Psoas muscle (tissue), 7 donors: ENCODE measurements at regions not wholly inside any gene's neighbourhood (a gene's known extent, or its start where the extent isn't known, plus 50 kb on each side); places are given as distances from the start of the nearest gene placed in this dataset.

ENCODE experiments used
- ATAC-seq, 4 donors: fragments of 200-7000 bp; cut with Tn5 transposase; one replicate each; pipeline ENCODE4 v1.9.1; 2020; ENCODE audit warnings: moderate library complexity in 3 of 4, mild to moderate bottlenecking in 2 of 4
- DNase-seq, 2 donors: peaks; one replicate each; pipeline ENCODE4 v3.0.0-alpha.2; 2020
- H3K27ac ChIP-seq: fragments of 200-600 bp; one replicate; pipeline ENCODE4 v1.8.0; 2022
- H3K27me3 ChIP-seq, 3 donors: fragments of 200-600 bp in 1 of 3; one replicate each; pipeline versions ENCODE4 v1.6.1 to v1.8.0; 2013 to 2022; ENCODE audit warnings: low read length in 2 of 3, mild to moderate bottlenecking in 2 of 3, moderate library complexity in 1 of 3; ENCODE audit not compliant: insufficient read depth in 3 of 3
- H3K36me3 ChIP-seq, 2 donors: fragments of 200-600 bp in 1 of 2; one replicate each; pipeline versions ENCODE4 v1.6.1 to v1.8.0; 2013 to 2022; ENCODE audit warnings: low read depth in 1 of 2, mild to moderate bottlenecking in 1 of 2, moderate library complexity in 1 of 2; ENCODE audit not compliant: insufficient read depth in 1 of 2
- H3K4me1 ChIP-seq: fragments of 200-600 bp; one replicate; pipeline ENCODE4 v1.8.0; 2022
- H3K4me3 ChIP-seq: fragments of 200-600 bp; one replicate; pipeline ENCODE4 v1.8.0; 2022; ENCODE audit warnings: mild to moderate bottlenecking
- H3K9me3 ChIP-seq: fragments of 200-600 bp; one replicate; pipeline ENCODE4 v1.8.0; 2022
- WGBS, 3 donors: extraction: QIAGEN DNeasy Blood & Tissue Kit; methylation state at CpG; one replicate each; pipeline versions ENCODE4 v1.1.6 to v1.1.7; 2013; 5-methylcytosine and 5-hydroxymethylcytosine counted together
- intact Hi-C, 2 donors: fragments of 100-400 bp; cut with DNase I; formaldehyde crosslinking; loops; one replicate each; pipeline versions ENCODE4 v1.11.0 to v1.14.2; 2022
- TF ChIP-seq, protein P1 (sequence below): fragments of 200-600 bp; IDR thresholded peaks from one replicate; pipeline ENCODE4 v1.8.0; 2022; ENCODE audit warnings: antibody characterized with exemption
- donor health status: healthy with polysubstance abuse.
- donor health status: DM: no; HTN: no; CAD: no; lungs with moderate emphysema.
- donor health status: Bipolar disorder and iron deficiency.
- donor health status: healthy.
- donor health status: DM: yes; HTN: yes; CAD: no.
- donor health status: DM: no; HTN: no; CAD: no.
- donor health status: DM: yes; HTN: yes; CAD: no.

DNA sequence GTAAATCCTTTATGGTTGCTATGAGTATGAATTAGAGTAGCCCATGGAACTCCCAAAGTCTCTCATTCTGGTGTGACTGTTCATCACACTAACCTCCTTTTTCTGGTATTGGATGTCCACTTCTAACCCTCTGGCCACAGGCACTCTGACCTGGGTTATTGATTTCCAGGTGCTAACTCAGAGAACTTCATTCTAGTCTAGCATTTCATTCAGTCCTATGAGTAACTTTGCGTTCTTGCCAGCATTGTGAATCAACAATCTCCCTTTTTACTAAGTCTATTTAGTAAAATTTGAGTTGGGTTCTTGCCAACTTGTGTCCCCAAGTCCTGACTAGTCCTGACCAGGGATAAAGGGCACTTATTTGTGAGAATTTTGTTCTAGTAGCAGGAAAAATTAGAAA, 103.5 kb downstream of the SNX18 start:
- TF ChIP-seq, protein P1, sequence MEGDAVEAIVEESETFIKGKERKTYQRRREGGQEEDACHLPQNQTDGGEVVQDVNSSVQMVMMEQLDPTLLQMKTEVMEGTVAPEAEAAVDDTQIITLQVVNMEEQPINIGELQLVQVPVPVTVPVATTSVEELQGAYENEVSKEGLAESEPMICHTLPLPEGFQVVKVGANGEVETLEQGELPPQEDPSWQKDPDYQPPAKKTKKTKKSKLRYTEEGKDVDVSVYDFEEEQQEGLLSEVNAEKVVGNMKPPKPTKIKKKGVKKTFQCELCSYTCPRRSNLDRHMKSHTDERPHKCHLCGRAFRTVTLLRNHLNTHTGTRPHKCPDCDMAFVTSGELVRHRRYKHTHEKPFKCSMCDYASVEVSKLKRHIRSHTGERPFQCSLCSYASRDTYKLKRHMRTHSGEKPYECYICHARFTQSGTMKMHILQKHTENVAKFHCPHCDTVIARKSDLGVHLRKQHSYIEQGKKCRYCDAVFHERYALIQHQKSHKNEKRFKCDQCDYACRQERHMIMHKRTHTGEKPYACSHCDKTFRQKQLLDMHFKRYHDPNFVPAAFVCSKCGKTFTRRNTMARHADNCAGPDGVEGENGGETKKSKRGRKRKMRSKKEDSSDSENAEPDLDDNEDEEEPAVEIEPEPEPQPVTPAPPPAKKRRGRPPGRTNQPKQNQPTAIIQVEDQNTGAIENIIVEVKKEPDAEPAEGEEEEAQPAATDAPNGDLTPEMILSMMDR = no peak
- H3K4me1 ChIP-seq = no peaks in the 10 kb centered on the region
- DNase-seq (no peak), ATAC-seq (no peak)
- no peaks in the 10 kb centered on the region for H3K36me3 ChIP-seq
- intact Hi-C loops = no loop called here
- H3K4me3 ChIP-seq = no peak overlapping the region
- no peaks in the 10 kb centered on the region for H3K9me3 ChIP-seq
- no peak overlapping the region for H3K27ac ChIP-seq
- H3K27me3 ChIP-seq = no peaks in the 10 kb centered on the region
- 94 to 100% (median 99%) methylated on average over 1 of the region's 1 CpG for WGBS, 3 donors

DNA sequence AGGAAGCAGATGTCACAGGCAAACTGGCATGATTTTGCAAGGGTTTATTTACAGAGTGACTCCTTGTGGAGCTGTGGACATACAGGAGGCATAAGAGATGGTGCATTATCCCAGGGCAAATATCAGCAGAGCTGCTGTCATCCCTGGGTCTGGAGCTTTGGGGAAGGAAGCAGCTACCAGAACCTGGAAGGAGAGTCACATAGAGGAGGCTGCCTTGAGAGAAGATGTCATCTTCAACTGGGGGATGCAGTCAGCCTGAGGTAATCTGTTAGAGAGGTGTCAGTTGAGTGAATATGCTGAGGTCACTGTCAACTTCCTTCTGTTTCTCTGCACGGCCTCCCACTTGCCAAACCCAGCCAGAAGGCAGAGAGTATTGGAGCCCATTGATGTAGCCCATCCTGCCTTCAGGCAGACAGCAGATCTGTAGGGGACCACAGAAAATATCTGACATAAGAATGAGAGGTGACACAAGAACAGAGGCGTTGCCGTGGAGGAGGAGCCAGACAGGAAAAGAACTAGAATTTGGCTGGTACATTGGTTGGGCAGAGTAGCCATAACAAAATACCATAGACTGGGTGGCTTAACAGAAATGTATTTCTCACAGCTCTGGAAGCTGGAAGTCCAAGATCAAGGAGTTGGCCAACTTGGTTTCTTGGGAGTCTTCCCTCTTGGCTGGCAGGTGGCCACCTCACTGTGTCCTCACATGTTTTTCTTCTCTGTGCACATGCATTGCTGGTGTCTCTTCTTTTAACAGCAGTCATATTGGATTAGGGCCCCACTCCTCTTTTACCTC, 102.8 kb downstream of the SNX18 start:
- intact Hi-C loops = no loop called here
- H3K4me3 ChIP-seq = no peak overlapping the region
- no peak overlapping the region for H3K27ac ChIP-seq
- no peaks in the 10 kb centered on the region for H3K9me3 ChIP-seq
- H3K36me3 ChIP-seq = no peaks in the 10 kb centered on the region
- H3K27me3 ChIP-seq = no peaks in the 10 kb centered on the region
- no peaks in the 10 kb centered on the region for H3K4me1 ChIP-seq
- DNase-seq = peak in 1 of 2 donors; percentile 27
- TF ChIP-seq, protein P1 = no peak
- WGBS, 3 donors = 50 to 56% (median 54%) methylated on average over 3 of the region's 3 CpGs
- no peak for ATAC-seq

DNA sequence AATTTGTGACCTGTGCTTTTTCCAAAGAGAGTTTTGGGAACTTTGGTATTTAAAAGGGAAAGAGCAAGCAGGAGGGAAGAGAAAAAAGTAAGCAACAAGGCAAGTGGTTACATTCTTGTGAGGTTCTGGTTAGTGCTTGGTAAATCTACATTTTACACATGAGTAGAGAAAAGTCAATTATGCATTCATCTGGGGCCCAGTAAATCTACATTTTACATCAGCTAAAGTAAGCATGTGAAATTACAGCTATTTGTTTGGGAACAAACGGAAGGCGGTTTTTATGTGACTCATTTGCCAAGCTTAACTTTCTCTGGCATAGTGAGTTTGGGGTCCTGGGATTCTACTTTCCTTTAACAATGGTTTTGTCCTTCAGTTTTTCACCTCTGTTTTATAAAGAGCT, 102.2 kb downstream of the SNX18 start:
- Histone ChIP-seq H3K36me3 (no peaks in the 10 kb centered on the region), H3K9me3 (no peaks in the 10 kb centered on the region), H3K27ac (no peak overlapping the region), H3K4me3 (no peak overlapping the region), H3K4me1 (no peaks in the 10 kb centered on the region), H3K27me3 (no peaks in the 10 kb centered on the region)
- DNase-seq (no peak), ATAC-seq (no peak)
- 37 to 82% (median 52%) methylated on average over 2 of the region's 2 CpGs for WGBS, 3 donors
- TF ChIP-seq, protein P1 = no peak
- intact Hi-C loops = no loop called here

DNA sequence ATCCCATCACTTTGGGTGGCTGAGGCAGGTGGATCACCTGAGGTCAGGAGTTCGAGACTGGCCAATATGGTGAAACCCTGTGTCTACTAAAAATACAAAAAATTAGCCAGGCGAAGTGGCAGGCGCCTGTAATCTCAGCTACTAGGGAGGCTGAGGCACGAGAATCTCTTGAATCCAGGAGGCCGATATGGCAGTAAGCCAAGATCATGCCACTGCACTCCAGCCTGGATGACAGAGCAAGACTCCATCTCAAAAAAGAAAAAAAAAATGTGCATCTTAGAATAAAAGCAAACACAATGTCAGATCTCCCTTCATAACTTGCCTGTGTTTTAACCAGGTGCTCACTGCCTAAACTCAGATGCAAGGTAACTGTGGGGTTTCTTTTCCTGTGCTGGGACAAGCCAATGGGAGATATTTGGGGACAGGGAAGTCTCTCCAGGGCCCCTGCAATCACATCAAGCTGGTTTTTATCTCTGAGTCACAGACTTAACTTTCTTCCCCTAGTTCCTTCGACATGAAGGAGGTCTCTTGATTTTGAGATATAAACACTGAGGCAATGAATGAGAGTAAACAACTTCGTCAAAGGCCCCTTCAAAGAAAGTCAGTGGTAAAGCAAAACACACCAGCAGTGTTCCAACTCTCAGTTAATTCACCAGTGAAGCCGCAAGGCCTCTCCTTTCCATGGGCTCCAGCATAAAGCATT, 99.1 kb downstream of the SNX18 start:
- H3K27me3 ChIP-seq = no peaks in the 10 kb centered on the region
- H3K4me1 ChIP-seq = no peaks in the 10 kb centered on the region
- 89 to 96% (median 90%) methylated on average over 8 of the region's 8 CpGs for WGBS, 3 donors
- TF ChIP-seq, protein P1 = no peak
- H3K27ac ChIP-seq = no peak overlapping the region
- H3K4me3 ChIP-seq = no peak overlapping the region
- H3K36me3 ChIP-seq = no peaks in the 10 kb centered on the region
- H3K9me3 ChIP-seq = no peaks in the 10 kb centered on the region
- DNase-seq = no peak
- no peak for ATAC-seq
- intact Hi-C loops = no loop called here
